ENCODE measurements at regions not wholly inside any gene's neighbourhood (a gene's known extent, or its start where the extent isn't known, plus 50 kb on each side); places are given as distances from the start of the nearest gene placed in this dataset.

- DNase-seq (ENCODE audit: low read depth in 1 of 2, low spot score in 1 of 2), result no peak
Measured at GRCh38 chr11:112400476-112401014, 139.9 kb upstream of the PLET1 start.

GRCh38 chr11:112401036-112401769, 140.5 kb upstream of the PLET1 start:
- DNase-seq (ENCODE audit: low read depth in 1 of 2, low spot score in 1 of 2), result no peak

GRCh38 chr11:112403432-112403831, 142.8 kb upstream of the PLET1 start:
- DNase-seq (ENCODE audit: low read depth in 1 of 2, low spot score in 1 of 2), result no peak

GRCh38 chr11:112404112-112404511, 143.5 kb upstream of the PLET1 start:
- no peak for DNase-seq (ENCODE audit: low read depth in 1 of 2, low spot score in 1 of 2)

DNA sequence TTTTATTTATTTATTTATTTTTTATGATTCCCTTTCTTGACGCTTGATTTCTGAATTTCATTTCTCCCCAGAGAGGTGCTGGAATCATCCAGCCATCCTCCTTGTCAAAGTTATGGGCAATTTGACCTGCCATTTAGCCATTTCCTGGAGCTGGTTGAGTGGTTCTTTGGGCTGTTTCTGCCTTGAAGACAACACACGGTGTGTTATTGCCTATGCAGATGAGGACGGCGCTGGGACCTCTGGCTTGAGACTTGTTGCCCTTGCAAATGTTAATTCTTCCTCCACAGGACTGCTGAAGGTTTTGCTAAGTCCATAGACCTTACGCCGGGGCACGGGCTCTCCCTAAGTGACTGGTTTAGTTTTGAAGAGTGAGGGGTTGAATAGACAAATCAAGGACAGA, 147.9 kb upstream of the PLET1 start:
- no peak for DNase-seq (ENCODE audit: low read depth in 1 of 2, low spot score in 1 of 2)

- no peak for DNase-seq (ENCODE audit: low read depth in 1 of 2, low spot score in 1 of 2)
Measured at GRCh38 chr11:112410325-112410724, 149.7 kb upstream of the PLET1 start.

- no peak for DNase-seq (ENCODE audit: low read depth in 1 of 2, low spot score in 1 of 2)
Measured at GRCh38 chr11:112412383-112412782, 151.7 kb upstream of the PLET1 start.

GRCh38 chr11:112417339-112417738, 156.7 kb upstream of the PLET1 start:
- DNase-seq (ENCODE audit: low read depth in 1 of 2, low spot score in 1 of 2), result no peak

- no peak for DNase-seq (ENCODE audit: low read depth in 1 of 2, low spot score in 1 of 2)
Measured at GRCh38 chr11:112418438-112418837, 157.8 kb upstream of the PLET1 start.

- no peak for DNase-seq (ENCODE audit: low read depth in 1 of 2, low spot score in 1 of 2)
Measured at GRCh38 chr11:112421879-112422278, 161.2 kb upstream of the PLET1 start.

- DNase-seq (ENCODE audit: low read depth in 1 of 2, low spot score in 1 of 2), result no peak
Measured at GRCh38 chr11:112425121-112425520, 164.5 kb upstream of the PLET1 start.

DNA sequence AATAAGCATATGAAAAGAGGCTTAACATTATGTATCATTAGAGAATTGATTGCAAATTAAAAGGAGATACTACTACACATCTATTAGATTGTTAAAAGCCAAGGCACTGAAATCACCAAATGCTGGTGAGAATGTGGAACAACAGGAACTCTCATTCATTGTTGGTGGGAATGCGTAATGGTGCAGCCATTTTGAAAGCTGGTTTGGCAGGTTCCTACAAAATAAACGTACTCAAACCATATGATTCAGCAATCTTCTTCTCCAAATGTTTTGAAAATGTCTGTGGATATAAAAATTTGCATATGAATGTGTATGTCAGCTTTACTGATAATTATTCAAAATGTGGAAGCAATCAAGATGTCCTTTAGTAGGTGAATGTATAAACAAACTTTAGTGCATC, 176.4 kb upstream of the PLET1 start:
- no peak for DNase-seq (ENCODE audit: low read depth in 1 of 2, low spot score in 1 of 2)

GRCh38 chr11:112439614-112440013, 179.0 kb upstream of the PLET1 start:
- DNase-seq (ENCODE audit: low read depth in 1 of 2, low spot score in 1 of 2), result no peak

DNA sequence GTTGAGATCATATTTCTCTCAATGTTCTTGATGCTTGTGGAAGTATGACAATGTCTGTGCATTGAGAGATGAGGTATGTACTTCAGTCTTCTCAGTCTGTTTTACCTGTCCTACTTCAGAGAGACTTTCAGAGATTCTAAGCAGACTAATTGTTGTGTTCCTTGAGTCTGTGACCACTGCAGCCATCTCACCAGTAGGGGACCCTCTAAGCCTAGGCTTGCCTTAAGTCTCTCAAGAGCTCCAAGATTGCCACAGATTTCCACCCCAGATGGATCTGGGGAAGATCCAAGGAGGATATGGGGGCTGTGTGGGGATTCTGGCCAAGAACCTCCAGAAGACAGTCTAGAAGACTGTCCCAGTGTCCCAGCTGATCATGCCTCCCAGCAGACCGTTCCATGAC, 179.9 kb upstream of the PLET1 start:
- DNase-seq (ENCODE audit: low read depth in 1 of 2, low spot score in 1 of 2), result no peak

GRCh38 chr11:112448168-112448567, 187.5 kb upstream of the PLET1 start:
- no peak for DNase-seq (ENCODE audit: low read depth in 1 of 2, low spot score in 1 of 2)

DNA sequence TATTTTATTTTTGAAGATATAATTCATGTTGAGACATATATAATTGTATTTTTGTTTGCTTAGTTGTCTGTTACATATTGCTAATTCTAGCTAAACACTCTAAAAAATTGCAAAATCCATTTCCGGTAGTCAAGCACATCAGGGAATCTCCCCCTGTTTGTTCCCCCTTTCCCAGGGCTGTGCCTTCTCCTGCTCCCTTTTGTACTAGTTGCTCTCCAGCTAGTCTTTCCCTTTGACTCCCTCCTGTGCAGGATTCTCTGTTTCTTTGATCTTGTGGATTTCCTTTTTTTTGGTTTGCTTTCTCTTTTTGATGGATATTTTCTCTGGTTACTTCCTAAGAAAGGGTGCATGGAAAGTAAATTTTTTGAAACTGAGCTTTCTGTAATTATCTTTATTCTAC, 188.1 kb upstream of the PLET1 start:
- no peak for DNase-seq (ENCODE audit: low read depth in 1 of 2, low spot score in 1 of 2)

DNA sequence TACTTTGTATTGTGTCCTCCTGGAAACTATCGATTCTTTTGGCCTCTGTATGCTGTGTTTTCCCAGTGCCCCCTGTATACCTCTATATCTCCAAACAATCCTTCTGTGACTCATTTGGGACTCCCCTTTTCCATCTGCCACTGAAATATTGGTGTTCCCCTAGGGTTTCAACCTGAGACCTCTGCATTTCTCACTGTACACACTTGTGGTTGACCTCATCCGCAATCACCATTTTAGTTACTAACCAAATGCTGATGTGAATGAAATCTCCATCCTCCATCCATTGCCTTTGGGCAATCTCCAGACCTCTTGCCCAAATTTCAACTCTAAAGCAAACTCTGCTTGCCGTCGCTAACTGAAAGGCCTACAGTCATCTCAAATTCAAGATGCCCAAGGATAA, 190.6 kb upstream of the PLET1 start:
- DNase-seq (ENCODE audit: low read depth in 1 of 2, low spot score in 1 of 2), result no peak

DNA sequence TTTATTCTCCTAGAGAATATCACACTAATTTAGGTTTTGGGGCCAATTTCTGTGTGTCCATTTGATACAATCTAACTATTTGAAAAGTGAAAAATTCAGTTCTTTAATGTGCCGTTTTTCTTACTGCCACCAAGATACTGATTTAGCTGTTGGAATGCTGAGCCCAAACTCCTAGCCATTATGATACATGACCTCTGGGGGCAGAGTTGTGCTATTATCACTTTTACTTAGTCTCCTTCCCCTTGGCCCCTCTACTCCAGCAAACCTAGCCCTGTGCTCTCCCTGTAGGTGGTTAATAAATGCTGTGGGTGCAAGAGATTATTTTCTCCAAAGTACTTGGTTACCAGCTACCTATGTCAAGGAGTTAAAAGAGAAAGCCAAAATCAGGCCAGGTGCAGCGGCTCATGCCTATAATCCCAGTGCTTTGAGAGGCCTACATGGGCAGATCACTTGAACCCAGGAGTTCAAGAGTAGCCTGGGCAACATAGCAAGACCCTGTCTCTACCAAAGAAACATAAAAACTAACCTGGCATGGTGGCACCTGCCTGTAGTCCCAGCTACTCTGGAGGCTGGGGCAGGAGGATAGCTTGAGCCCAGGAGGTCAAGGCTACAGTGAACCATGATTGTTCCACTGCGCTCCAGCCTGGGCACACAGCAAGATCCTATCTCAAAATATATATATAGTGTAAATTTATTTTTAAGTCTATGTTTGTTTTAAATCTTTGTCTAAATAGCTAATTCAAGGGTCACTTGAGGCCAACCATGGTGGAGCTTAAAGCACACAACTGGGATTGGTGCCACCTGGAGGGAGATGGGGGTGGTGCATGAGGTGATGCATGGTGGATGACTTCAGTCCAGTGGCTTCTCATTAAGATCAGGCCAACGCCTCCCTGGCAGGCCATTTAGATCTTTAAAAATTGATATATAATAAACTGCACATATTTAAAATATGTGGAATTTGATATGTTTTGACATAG, 193.2 kb upstream of the PLET1 start:
- DNase-seq (ENCODE audit: low read depth in 1 of 2, low spot score in 1 of 2), result no peak

- DNase-seq (ENCODE audit: low read depth in 1 of 2, low spot score in 1 of 2), result no peak
Measured at GRCh38 chr11:112454841-112455240, 194.2 kb upstream of the PLET1 start.

DNA sequence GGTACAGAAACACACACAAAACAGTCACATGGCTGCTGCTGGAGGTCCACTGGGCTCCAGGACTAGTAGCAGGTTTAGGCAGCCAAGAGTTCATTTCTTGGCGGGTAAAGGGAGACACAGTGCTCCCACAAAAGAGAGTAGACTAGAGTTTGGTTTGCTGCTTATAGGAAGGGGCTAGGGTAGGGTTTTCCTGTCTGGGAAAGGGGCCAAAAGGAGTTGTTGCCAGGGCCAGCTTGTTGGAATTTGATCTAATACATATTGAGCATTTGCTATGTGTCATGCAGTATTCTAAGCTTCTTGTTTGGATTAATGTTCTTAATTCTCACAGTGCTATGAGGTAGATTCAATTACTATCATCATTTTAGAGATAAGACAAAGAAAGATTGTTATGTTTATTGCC, 195.1 kb upstream of the PLET1 start:
- DNase-seq (ENCODE audit: low read depth in 1 of 2, low spot score in 1 of 2), result no peak

DNA sequence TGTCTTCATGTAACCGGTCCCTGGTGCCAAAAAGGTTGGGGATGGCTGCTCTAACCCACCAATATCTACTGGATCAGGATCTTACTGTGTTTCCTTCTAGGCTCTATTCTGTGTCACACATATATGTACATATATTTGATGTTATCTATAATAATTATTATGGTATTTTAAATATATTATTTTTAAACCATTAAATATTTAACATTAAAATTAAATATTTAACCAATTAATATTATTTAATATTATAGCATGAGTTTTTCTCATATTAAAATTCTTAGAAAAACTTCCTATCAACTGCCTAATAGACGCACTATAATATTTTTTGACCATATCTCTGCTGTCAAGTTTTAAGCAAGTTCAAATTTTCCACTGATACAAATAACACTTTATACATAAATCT, 196.9 kb upstream of the PLET1 start:
- DNase-seq (ENCODE audit: low read depth in 1 of 2, low spot score in 1 of 2), result no peak

DNA sequence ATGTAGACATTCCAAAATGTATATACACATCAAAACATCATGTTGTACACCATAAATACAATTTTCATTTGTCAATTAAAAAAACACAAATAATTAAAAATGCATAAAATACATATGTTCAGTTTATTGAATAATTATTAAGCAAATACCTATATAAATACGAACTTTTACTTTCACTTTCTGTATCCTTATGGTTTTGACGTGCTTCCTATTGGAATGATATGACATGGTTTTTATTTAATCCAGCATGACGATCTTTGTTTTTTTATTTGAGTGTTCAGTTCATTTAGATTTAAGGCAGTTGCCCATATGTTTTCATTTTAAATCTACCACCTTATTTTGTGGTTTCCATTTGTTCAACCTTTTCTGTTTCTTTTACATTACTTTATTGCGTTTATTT, 198.3 kb upstream of the PLET1 start:
- no peak for DNase-seq (ENCODE audit: low read depth in 1 of 2, low spot score in 1 of 2)
